ENCODE measurements at regions not wholly inside any gene's neighbourhood (a gene's known extent, or its start where the extent isn't known, plus 50 kb on each side); places are given as distances from the start of the nearest gene placed in this dataset.
"Not testable (repeated sequence)": the region's sequence is repeated elsewhere in the genome, so short reads cannot be mapped to it uniquely, and the experiment has no call there.

- intact Hi-C loops (cut with micrococcal nuclease): no loop called here
- Mint-ChIP-seq H3K27me3 (no peaks in the 10 kb centered on the region), H3K4me1 (no peaks in the 10 kb centered on the region)
These were observed 70.6 kb upstream of the BHLHE40 start for GRCh38 chr3:4908433-4909156.

GRCh38 chr3:4914464-4914863 is 64.8 kb upstream of the BHLHE40 start:
- no peak for TF ChIP-seq CTCF (IDR thresholded peaks at IDR 0.05)
- no peak for ATAC-seq (ENCODE audit: low read depth)
- ChIA-PET POLR2A (no interaction called here), CTCF (no interaction called here)
- H3K27me3 Mint-ChIP-seq: no peaks in the 10 kb centered on the region
- DNase-seq: no peak
- H3K4me1 Mint-ChIP-seq: no peaks in the 10 kb centered on the region
- intact Hi-C loops (cut with micrococcal nuclease): no loop called here
- H3K9me3 Mint-ChIP-seq: peaks cover 5% of the 10 kb centered on the region
- no peak overlapping the region for H3K4me3 Mint-ChIP-seq
- H3K36me3 Mint-ChIP-seq (ENCODE audit: low read depth): peaks cover 2% of the 10 kb centered on the region
- no peak overlapping the region for H3K27ac Mint-ChIP-seq

More at GRCh38 chr3:4908433-4909156, 70.6 kb upstream of the BHLHE40 start:
- Mint-ChIP-seq H3K4me3 (no peak overlapping the region), H3K9me3 (peaks cover 2% of the 10 kb centered on the region), H3K36me3 (ENCODE audit: low read depth) (peaks cover 2% of the 10 kb centered on the region), H3K27ac (no peak overlapping the region)
- CTCF ChIA-PET: no interaction called here
- no peak for TF ChIP-seq CTCF (IDR thresholded peaks at IDR 0.05)
- DNase-seq (no peak), ATAC-seq (ENCODE audit: low read depth) (no peak)
- POLR2A ChIA-PET: no interaction called here

GRCh38 chr3:4921589-4921988 is 57.6 kb upstream of the BHLHE40 start:
- H3K9me3 Mint-ChIP-seq; intact Hi-C loops (cut with micrococcal nuclease): not testable (repeated sequence)

GRCh38 chr3:4926892-4927291 is 52.3 kb upstream of the BHLHE40 start:
- intact Hi-C loops (cut with micrococcal nuclease): loop anchor here (5.0 kb wide), 1 partner anchor 40 kb away; no protein-coding TSS in a partner anchor

More at GRCh38 chr3:4921589-4921988, 57.6 kb upstream of the BHLHE40 start:
- H3K4me1 Mint-ChIP-seq; DNase-seq; H3K27me3 Mint-ChIP-seq; POLR2A ChIA-PET; H3K27ac Mint-ChIP-seq; ATAC-seq (ENCODE audit: low read depth); CTCF ChIA-PET; H3K4me3 Mint-ChIP-seq; H3K36me3 Mint-ChIP-seq (ENCODE audit: low read depth): not testable (repeated sequence)

GRCh38 chr3:4928277-4928789 is 50.9 kb upstream of the BHLHE40 start:
- H3K27ac Mint-ChIP-seq: no peak overlapping the region

More at GRCh38 chr3:4926892-4927291, 52.3 kb upstream of the BHLHE40 start:
- H3K9me3 Mint-ChIP-seq: no peaks in the 10 kb centered on the region
- ATAC-seq (ENCODE audit: low read depth) (no peak), DNase-seq (no peak)
- H3K4me3 Mint-ChIP-seq: no peak overlapping the region
- H3K4me1 Mint-ChIP-seq: peaks cover 7% of the 10 kb centered on the region
- no peaks in the 10 kb centered on the region for H3K27me3 Mint-ChIP-seq
- H3K27ac Mint-ChIP-seq: no peak overlapping the region
- POLR2A ChIA-PET: no interaction called here
- no peak for TF ChIP-seq CTCF (IDR thresholded peaks at IDR 0.05)
- H3K36me3 Mint-ChIP-seq (ENCODE audit: low read depth): no peaks in the 10 kb centered on the region
- CTCF ChIA-PET: no interaction called here

More at GRCh38 chr3:4928277-4928789, 50.9 kb upstream of the BHLHE40 start:
- no peak for TF ChIP-seq CTCF (IDR thresholded peaks at IDR 0.05)
- peaks cover 7% of the 10 kb centered on the region for H3K4me1 Mint-ChIP-seq
- DNase-seq (no peak), ATAC-seq (ENCODE audit: low read depth) (no peak)
- H3K9me3 Mint-ChIP-seq: no peaks in the 10 kb centered on the region
- no peaks in the 10 kb centered on the region for H3K27me3 Mint-ChIP-seq
- intact Hi-C loops (cut with micrococcal nuclease): loop anchor here (5.0 kb wide), 1 partner anchor 39 kb away; no protein-coding TSS in a partner anchor
- ChIA-PET POLR2A (no interaction called here), CTCF (no interaction called here)
- H3K36me3 Mint-ChIP-seq (ENCODE audit: low read depth): no peaks in the 10 kb centered on the region
- H3K4me3 Mint-ChIP-seq: no peak overlapping the region

Data from activated B cell treated with CpG ODN at 0.5 μM for 24 hours (primary cell).